OCI-M1 (cell line): ENCODE measurements at regions not wholly inside any gene's neighbourhood (a gene's known extent, or its start where the extent isn't known, plus 50 kb on each side); places are given as distances from the start of the nearest gene placed in this dataset.

Source experiments
- DNase-seq: peaks from one replicate; lab custom pipeline; 2025; lab: John Stamatoyannopoulos, UW

- DNase-seq, result no peak
Measured at GRCh38 chr22:49193348-49193747, 634.3 kb downstream of the BRD1 start.

GRCh38 chr22:49192857-49193250 lies 634.8 kb downstream of the BRD1 start:
- DNase-seq, result no peak

- DNase-seq, result no peak
Measured at GRCh38 chr22:49192180-49192856, 635.4 kb downstream of the BRD1 start.

GRCh38 chr22:49191506-49191980 lies 636.1 kb downstream of the BRD1 start:
- no peak for DNase-seq

- DNase-seq, result no peak
Measured at GRCh38 chr22:49190816-49191505, 636.7 kb downstream of the BRD1 start.

DNA sequence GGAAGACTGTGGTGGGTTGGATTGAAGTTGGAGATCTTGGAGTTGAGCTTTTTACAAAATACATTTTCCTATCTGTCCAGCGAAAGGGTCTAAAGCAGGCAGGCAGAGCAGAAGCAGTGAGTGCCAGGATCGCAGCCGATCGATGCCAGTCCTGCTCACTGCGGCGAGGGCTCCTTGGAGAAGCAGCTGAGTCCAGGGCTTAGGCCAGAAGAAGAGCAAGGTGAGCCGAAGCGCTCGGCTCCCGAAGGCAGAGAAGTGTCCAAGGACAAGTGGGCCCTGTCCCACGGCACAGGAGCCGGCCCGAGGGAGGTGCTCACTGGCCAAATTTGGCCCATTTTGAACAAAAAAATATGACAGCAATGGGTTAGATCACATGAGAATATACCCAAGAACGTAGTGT lies 637.8 kb downstream of the BRD1 start:
- DNase-seq, result no peak

DNA sequence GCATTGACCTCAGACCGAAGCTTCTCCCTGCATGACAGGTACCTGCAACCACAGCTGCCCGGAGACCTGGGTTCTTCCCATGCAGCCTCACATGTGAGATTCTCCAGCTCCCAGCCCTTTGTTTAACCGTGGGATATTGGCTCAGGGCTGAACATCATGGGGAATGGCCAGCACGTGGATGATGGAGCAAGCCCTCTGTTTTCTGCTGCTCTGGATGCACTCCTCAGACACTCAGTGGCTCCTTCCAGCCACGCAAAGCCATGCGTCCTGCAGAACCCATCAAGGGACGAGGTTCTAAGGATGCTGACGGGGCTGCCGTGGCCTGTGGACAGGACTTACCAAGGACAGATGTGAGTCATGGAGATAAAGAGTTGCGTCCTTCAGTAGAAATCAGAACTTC lies 639.1 kb downstream of the BRD1 start:
- no peak for DNase-seq

GRCh38 chr22:49188091-49188490 lies 639.6 kb downstream of the BRD1 start:
- no peak for DNase-seq

DNA sequence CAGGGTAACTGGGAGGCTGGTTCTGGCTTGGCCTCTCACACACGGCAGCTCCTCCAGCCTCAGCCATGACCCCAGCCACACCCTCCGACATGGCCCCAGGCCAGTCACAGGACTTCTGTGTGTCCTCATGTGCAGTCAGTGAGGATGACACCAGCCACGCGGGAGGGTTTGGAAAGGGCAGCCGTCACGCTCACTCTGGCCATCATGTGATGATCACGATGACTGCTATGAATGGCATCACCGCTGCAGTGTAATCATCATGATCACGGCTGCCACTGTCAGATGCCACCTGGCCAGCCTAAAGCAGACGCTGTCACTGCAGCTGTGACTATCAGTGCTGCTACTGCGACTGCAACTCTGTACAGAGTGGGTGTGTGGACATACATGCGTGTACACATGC lies 640.9 kb downstream of the BRD1 start:
- no peak for DNase-seq

- no peak for DNase-seq
Measured at GRCh38 chr22:49186293-49186692, 641.4 kb downstream of the BRD1 start.

DNA sequence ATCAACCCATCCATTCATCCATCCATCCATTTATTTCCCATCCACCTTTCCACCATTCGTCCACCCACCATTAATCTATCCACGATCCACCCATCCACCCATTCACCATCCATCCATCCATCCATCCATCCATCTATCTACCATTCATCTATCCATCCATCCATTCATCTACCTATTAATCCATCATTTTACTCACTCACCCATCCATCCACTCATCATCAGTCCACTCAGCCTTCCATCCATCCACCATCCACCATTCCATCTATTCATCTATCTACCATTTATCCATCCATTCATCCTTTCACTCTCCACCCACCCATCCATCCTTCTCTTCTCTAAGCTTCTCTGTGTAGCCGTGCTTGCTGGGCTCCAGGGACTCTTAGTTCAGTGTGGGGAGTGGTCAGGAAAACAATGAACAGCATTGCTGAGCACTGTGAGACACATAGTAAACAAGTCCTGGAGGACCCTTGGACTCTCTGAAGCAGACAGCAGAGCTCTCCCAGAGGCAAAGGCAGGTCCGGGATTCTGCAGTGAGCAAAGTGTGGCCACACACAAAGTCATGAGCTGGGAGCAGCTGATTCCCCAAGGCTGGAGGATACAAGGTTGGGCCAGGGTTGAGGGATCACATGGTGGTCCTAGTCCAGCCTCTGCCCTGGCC lies 642.2 kb downstream of the BRD1 start:
- DNase-seq, result no peak

- DNase-seq, result no peak
Measured at GRCh38 chr22:49184736-49185135, 642.9 kb downstream of the BRD1 start.

DNA sequence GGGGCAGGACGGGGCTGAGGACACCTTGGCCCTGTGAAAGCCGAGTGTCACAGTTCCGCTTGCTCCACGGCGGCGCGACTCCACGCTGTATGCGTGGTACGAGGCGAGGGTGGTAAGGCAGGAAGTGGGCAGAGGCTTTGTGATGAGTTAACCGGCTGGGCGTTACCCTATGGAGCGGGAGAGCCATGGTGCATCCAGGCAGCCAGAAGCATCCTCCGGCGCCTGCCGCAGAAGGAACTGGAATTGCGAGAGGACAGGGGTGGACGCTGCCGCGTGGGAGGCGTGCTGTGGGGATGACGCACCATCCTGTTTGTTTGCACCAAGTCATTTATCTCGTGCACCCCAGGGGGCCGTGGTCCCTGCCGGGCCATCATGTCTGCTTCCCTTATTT lies 643.9 kb downstream of the BRD1 start:
- no peak for DNase-seq

- DNase-seq, result no peak
Measured at GRCh38 chr22:49183208-49183825, 644.4 kb downstream of the BRD1 start.

GRCh38 chr22:49182416-49182815 lies 645.3 kb downstream of the BRD1 start:
- no peak for DNase-seq

GRCh38 chr22:49181942-49182341 lies 645.7 kb downstream of the BRD1 start:
- DNase-seq, result no peak

GRCh38 chr22:49181431-49181830 lies 646.2 kb downstream of the BRD1 start:
- no peak for DNase-seq

DNA sequence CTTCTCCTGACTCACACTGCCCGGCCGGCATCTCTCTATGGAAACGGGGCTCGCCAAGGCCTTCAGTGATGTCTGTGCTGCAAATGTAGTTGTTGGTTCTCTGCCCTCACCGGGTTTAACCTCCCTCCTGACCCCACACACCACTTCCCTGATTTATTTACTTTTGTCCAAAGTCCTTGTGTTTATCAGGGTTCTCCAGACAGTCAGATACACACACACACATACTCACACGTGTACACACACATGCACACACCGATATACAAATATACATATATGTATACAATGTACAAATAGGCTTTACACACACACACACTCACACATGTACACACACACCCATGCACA lies 647.0 kb downstream of the BRD1 start:
- no peak for DNase-seq

DNA sequence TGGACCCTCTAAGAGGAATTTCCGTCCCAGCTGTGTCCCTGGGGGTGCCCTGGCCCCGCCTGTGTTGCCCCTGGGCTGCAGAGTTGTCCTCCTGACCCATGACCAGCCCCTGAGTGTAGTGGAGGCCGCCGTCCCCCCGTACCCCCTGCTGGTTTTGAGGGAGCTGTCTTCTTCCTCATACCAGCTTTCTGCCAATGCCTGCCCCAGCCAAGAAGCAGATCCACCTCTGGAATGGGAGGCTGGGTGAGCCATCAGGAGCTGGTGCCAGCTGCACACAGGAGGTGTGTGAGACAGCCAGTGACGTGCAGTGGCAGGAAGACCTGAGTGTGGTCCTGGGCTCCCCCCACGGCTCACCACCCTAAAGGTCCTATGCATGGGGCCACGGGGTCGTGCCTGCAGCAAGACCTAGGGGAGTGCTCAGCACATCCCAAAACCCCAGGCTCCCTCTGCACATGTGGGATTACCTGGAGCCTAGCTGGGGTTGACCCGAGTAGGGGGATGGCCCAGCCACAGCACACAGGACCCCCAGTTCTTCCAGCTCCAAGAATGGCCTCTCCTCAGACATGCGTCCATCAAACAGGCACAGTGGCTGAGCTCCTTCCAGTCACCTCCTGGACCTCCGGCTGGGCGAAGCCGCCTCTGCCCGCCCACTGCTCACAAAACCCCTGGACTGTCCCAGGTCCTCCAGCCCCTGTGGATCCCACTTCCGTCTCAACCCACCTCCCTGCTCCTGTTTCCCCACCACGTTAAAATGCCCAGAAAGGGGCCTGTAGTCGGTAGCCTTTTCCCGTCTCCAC lies 647.6 kb downstream of the BRD1 start:
- DNase-seq, result no peak

DNA sequence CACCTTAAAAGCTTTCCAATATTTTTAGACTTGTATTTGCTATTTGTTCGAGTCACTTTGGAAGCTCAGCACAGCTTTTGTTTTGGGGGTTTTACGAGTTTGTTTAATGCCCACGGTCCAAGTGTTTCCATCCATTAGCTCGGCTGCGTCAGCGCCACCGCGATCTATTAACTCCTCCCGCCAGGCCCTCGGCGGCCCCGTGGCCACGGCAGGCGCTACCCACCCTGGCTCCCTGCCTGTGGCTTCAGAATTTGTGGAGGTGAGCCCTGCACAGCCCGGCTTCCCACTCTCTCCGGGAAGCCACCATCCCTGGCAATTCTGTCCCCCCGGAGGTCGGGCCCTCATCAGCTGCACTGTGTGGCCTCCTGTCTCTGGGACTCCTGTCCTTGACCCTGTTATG lies 648.5 kb downstream of the BRD1 start:
- DNase-seq, result no peak

- DNase-seq, result no peak
Measured at GRCh38 chr22:49178246-49179005, 649.2 kb downstream of the BRD1 start.
